ENCODE measurements at regions not wholly inside any gene's neighbourhood (a gene's known extent, or its start where the extent isn't known, plus 50 kb on each side); places are given as distances from the start of the nearest gene placed in this dataset.

- DNase-seq (ENCODE audit: low read depth), result no peak
- TF ChIP-seq, protein P1, sequence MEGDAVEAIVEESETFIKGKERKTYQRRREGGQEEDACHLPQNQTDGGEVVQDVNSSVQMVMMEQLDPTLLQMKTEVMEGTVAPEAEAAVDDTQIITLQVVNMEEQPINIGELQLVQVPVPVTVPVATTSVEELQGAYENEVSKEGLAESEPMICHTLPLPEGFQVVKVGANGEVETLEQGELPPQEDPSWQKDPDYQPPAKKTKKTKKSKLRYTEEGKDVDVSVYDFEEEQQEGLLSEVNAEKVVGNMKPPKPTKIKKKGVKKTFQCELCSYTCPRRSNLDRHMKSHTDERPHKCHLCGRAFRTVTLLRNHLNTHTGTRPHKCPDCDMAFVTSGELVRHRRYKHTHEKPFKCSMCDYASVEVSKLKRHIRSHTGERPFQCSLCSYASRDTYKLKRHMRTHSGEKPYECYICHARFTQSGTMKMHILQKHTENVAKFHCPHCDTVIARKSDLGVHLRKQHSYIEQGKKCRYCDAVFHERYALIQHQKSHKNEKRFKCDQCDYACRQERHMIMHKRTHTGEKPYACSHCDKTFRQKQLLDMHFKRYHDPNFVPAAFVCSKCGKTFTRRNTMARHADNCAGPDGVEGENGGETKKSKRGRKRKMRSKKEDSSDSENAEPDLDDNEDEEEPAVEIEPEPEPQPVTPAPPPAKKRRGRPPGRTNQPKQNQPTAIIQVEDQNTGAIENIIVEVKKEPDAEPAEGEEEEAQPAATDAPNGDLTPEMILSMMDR (IDR thresholded peaks at IDR 0.05; ENCODE audit: control insufficient read depth, insufficient read depth, low read depth, low read length, missing control alignments), result no peak
- no peak overlapping the region for H3K4me3 ChIP-seq (ENCODE audit: control insufficient read depth, low read depth, low read length)
Observed at GRCh38 chr6:97591955-97592354, 308.9 kb upstream of the MMS22L start.

GRCh38 chr6:97594844-97595243 is 311.8 kb upstream of the MMS22L start:
- no peak overlapping the region for H3K4me3 ChIP-seq (ENCODE audit: control insufficient read depth, low read depth, low read length)
- no peak for DNase-seq (ENCODE audit: low read depth)
- TF ChIP-seq, protein P1 (IDR thresholded peaks at IDR 0.05; ENCODE audit: control insufficient read depth, insufficient read depth, low read depth, low read length, missing control alignments), result no peak

DNA sequence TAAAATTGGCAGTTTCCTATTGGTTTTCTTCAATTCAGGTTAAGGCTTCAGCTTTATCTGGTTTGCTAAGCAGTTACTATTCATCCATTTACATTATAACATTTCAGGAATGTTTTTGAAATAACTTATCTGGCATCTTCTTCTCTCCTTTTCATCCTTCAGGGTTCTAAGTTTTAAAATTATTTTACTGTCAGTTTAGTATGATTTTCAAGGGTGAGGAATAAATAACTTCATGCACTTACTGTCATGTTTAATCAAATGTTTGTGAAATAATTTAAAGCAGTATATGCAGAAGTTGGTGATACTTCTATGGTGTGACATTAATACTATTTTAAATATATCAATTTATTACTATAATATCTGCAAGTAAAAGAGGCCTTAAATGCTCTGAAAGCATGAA is 338.1 kb upstream of the MMS22L start:
- no peak for DNase-seq (ENCODE audit: low read depth)
- H3K4me3 ChIP-seq (ENCODE audit: control insufficient read depth, low read depth, low read length), result no peak overlapping the region
- TF ChIP-seq, protein P1 (IDR thresholded peaks at IDR 0.05; ENCODE audit: control insufficient read depth, insufficient read depth, low read depth, low read length, missing control alignments), result no peak

GRCh38 chr6:97626671-97627441 is 343.8 kb upstream of the MMS22L start:
- H3K4me3 ChIP-seq (ENCODE audit: control insufficient read depth, low read depth, low read length), result no peak overlapping the region
- TF ChIP-seq, protein P1 (IDR thresholded peaks at IDR 0.05; ENCODE audit: control insufficient read depth, insufficient read depth, low read depth, low read length, missing control alignments), result no peak
- DNase-seq (ENCODE audit: low read depth), result no peak

DNA sequence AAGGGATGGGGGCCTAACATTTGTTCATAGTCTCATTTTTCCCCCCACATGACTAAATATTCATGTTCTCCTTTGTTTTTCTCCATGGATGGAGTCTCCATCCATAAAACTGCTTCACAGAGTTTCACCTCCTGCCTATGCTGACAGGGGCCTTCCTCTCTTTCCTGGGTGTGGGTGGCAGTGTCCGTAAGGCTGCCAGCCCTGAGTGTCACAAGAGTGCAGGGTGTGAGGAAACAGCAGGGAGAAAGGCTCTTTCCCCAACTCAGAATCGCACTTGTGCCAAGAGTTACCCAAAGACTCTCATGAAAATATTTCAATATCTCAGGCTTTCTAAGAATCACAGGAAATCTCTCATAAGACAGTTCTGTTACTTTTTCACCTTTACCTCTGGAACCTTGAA is 346.2 kb upstream of the MMS22L start:
- H3K4me3 ChIP-seq (ENCODE audit: control insufficient read depth, low read depth, low read length), result no peak overlapping the region
- no peak for DNase-seq (ENCODE audit: low read depth)
- TF ChIP-seq, protein P1 (IDR thresholded peaks at IDR 0.05; ENCODE audit: control insufficient read depth, insufficient read depth, low read depth, low read length, missing control alignments), result no peak

DNA sequence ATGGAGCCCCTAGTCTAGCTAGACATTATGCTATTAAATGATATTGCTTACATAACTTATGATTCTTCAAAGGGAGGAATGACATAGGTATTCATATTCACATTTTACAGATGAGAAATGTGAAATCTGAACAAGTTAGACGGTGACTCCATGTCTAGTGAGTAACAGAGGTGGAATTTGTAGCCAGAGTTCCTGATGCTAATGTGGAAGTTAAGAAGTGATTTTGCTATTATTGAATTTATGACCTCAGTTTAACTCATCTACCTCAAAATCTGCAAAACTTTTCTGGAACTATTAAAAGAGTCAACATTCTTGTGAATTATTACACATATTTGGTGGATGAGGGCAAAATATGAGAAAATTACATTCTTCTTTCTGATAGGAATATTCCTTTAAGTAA is 347.6 kb upstream of the MMS22L start:
- no peak overlapping the region for H3K4me3 ChIP-seq (ENCODE audit: control insufficient read depth, low read depth, low read length)
- no peak for DNase-seq (ENCODE audit: low read depth)
- TF ChIP-seq, protein P1 (IDR thresholded peaks at IDR 0.05; ENCODE audit: control insufficient read depth, insufficient read depth, low read depth, low read length, missing control alignments), result no peak
